ENCODE measurements at regions not wholly inside any gene's neighbourhood (a gene's known extent, or its start where the extent isn't known, plus 50 kb on each side); places are given as distances from the start of the nearest gene placed in this dataset.

- no peak for DNase-seq
These were observed 190.7 kb upstream of the PPFIA2 start for GRCh38 chr12:81949841-81950308.

DNA sequence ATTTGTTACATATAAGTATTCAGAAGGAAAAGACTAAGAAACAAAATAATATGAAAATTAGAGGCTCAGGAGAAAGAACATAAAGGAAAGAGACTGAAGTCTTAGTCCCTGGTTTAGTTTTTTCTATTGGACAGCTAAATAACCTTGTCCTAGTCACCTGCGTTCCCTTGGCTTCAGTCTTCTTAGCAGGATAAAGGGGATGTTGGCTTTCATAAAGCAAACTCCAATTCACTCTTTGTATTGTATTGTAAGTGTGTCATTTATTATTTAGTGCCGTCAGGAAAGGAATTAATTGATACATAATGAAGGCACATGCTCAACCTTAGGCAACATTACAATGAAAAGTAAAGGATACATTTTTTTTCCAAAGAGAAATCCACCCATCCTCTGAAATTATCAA lies 190.3 kb upstream of the PPFIA2 start:
- DNase-seq, result no peak

- no peak for DNase-seq
These were observed 185.7 kb upstream of the PPFIA2 start for GRCh38 chr12:81944886-81945285.

DNA sequence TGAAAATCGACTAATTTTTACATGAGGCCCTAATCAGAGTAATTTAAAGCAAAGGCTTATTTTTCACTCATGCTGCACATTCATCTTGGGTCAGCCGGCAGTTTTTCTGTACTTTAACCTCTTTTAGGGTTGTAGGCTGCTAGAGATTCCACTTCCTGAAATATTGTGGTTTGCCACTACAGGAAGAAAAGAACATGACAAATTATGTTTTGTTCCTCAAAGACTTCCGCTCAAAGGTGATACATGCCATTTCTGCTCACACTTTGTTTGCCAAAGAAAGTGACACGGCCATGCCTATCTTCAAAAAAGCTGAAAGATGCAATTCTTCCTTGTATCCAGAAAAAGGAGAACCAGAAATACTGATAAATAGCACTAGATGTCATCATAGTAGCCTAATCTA lies 183.4 kb upstream of the PPFIA2 start:
- peak; percentile 33 for DNase-seq

GRCh38 chr12:81930037-81930436 lies 170.9 kb upstream of the PPFIA2 start:
- no peak for DNase-seq

DNA sequence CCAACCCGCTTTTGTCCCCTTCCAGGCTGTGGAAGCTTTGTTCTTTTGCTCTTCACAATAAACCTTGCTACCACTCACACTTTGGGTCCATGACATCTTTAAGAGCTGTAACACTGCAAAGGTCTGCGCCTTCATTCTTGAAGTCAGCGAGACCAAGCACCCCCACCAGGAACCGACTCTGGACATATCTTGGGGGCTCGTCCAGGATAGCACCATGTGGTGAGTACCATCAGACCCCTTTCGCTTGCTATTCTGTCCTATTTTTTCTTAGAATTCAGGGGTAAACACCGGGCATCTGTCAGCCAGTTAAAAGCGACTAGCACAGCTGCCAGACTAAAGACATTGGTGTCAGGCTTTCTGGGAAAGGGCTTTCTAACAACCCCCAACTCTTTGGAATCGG lies 137.6 kb upstream of the PPFIA2 start:
- no peak for DNase-seq

DNA sequence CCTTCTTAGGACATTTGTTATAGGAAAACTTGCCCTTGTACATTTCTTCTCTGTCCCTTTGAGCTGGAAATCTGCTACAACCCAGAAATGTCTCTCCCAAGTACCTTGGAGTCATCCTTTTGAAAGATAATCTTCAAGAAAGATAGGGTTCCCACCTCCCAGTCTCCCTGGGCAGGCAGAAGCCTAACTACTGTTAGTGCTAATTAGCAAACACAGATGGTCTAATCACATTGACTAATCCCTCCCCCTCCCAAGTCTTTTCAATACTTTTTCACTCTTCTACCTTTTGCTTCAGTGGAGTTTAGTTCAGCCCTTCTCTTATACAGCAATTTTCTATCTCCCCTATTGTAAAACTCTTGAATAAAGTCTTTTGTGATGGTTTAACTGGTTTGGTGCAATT lies 129.8 kb upstream of the PPFIA2 start:
- no peak for DNase-seq

DNA sequence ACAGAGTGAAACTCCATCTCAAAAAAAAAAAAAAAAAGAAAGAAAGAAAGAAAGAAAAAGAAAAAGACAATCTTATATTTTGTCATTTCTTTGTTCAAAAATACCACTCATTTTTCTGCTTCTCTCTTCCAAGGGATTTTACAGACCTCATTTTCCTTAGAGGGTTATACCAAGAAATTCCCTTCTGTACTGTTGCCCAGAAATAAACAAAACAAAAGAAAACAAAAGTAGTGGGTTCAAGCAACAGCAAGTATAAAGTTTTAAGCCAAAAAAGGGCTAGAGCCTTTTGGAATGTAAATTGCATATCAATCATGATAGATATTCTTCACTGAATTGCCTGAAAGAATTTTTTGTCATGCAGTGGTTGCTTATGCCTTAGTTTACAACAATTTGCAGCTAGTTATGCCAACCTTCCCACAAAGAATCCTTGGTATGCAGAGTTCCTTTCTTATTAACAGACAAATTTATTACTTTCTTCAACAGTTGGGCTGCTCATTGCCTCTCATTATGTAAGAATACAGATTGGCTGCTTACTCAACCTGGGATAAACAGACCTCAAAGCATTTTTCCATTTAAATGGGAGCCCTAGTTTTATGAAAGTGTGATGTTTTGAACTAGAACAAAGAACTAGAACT lies 129.1 kb upstream of the PPFIA2 start:
- DNase-seq, result no peak

DNA sequence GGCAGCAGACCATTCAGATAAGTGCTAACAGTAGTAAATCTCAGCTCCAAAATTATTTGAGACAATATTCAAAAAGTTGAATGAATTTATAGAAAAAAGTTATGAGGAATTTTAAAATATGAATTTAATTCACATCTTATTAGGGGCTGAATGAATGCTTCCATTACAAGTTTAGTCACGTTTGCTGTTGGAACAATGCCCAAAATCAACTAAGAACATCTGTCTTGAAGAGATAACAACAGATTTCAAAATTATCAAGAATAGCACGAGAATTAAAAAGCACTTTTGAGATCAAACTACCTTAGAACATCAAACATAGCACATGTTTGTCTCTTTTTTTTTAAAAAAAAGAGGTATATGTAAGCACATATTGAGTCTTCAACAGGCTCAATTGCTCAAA lies 115.4 kb upstream of the PPFIA2 start:
- DNase-seq, result no peak

- no peak for DNase-seq
These were observed 115.0 kb upstream of the PPFIA2 start for GRCh38 chr12:81874166-81874565.

DNA sequence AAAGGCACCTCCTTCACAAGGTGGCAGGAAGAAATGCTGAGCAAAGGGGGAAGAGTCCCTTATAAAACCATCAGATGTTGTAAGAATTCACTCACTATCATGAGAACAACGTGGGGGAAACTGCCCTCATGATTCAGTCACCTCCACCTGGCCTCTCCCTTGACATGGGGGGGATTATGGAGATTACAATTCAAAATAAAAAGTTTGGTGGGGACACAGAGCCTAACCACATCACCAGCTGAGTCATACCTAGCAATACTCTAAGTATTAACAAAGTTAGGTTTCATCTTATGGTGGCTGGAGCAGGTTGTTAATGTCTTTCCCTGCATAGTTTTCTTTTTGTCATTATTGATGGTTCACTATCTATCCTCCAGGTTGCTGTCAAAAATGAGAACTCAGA lies 113.2 kb upstream of the PPFIA2 start:
- no peak for DNase-seq

DNA sequence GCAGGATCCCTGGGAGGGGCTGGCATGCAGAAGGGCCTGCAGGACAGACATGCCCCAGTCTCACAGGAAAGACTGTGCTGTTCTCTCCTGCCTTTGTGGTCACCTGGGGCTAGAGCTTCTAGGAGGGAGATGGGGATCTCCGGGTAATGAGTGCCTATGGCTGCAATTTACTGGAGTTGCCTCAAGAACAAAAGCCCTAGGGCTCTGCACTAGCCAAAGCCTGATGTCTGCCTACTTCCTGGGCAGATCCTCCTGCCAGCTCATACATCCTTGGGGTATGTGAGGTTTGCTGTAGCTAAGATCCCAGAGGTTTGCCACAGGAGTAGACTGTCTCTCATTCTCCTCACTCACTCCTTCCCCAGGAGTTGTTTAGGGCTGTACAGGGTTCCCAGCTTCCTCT lies 106.9 kb upstream of the PPFIA2 start:
- no peak for DNase-seq

DNA sequence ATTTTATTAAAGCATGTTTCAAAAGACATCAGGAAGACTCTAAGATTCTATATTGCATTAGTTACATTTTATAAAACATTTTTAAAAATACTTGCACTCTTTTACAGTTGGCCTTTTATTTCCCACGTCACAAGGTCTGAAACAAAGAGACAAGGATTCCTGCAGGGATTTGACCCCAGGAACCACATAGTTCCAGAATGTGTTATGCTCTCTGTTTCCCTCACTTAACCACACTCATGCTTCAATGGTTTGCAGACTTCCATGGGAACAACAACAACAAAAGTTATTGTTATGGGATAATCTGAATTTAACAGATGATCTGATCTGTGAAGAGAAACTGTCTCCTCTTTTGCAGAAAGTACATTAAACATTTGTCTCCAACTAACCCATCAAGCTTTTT lies 104.3 kb upstream of the PPFIA2 start:
- no peak for DNase-seq

GRCh38 chr12:81859521-81859920 lies 100.4 kb upstream of the PPFIA2 start:
- no peak for DNase-seq

GRCh38 chr12:81843599-81843998 lies 84.4 kb upstream of the PPFIA2 start:
- no peak for DNase-seq

- DNase-seq, result no peak
These were observed 76.6 kb upstream of the PPFIA2 start for GRCh38 chr12:81835783-81836182.

DNA sequence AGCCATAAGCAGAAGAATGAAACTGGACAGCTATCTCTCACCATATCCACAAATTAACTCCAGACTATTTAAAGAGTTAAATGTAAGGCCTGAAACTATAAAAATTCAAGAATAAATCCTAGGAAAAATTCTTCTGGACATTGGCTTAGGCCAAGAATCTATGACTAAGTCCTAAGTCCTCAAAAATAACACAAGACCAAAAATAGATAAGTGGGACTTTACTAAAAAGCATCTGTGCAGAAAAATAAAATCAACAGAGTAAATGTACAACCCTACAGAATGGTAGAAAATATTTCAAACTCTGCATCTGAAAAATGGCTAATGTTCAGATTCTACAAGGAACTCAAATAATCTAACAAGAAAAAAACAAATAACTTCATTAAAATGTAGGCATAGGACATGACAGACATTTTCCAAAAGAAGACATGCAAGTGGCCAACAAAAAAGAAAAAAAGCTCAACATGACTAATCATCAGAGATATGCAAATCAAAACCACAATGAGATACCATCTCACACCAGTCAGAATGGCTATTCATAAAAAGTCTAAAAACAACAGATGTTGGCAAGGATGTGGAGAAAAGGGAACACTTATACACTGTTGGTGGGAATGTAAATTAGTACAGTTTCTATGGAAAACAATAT lies 61.0 kb upstream of the PPFIA2 start:
- no peak for DNase-seq

GRCh38 chr12:81815611-81816010 lies 56.5 kb upstream of the PPFIA2 start:
- no peak for DNase-seq

GRCh38 chr12:81811778-81812125 lies 52.6 kb upstream of the PPFIA2 start:
- no peak for DNase-seq

DNA sequence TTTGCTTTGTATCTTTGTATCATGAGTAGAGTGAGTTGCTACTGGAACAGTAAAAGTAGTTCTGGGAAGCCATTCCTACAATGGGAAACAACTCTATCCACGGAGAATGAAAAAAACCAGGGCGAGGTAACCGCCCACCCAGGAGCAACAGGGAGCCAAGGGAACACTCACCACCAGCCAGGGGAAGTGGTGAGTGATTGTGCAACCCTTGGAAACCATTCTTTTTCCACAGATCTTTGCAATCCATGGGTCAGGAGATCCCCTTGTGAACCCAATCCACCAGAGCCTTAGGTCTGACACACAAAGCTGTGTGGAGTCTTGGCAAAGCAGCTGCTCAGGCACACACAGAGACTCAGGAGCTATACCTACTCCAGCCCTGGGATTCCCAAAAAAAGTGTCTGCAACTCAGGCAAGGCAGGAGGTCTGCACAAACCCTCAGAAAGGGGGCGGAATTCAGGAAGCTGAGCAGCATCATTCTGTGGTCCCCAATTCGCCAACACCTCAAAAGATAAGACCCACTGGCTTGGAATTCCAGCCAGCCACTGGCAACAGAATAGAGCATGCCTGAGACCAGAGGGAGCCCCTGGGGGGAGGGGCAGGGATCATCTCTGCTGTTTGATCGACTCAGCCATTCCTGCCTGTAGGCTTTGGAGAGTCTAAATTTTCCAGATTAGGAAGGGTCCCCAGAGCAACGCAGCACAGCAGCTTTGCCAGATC lies 52.1 kb upstream of the PPFIA2 start:
- DNase-seq, result no peak

DNA sequence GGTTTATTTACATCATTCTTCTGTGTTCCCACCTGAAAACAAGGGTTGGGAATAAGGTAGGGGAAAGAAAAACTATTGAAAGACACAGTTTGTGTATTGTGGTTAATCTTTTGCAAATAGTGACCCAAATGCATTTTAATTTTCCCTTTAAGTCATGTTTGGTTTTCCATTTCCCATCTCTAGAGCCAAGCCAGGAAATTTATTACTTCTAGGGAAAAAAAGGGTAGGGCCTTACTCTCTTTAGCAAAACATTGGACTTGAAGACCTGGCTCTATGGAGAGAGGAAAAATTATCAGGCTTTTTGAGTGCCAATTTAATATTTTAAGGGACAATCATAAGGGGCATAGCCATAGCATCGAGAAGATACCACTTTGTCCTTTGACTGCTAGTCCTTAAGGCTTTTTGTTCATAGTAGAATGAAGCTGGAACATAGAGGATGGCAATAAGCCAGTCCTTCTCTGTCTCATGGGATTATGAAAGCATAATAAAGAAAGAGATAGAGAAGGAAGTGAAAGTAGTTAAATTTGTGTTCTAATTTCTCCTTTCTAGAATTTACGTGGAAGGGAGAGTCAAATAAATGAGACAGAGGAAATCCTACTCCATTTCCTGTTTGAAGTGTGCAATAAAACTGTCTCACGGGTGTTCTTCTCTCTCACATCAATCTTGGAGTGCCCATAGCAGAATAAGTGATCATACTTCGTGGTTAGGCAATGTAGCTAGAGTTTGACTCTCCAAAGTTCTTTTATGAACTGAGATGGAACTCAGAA lies 50.9 kb upstream of the PPFIA2 start:
- no peak for DNase-seq

- no peak for DNase-seq
These were observed 50.1 kb upstream of the PPFIA2 start for GRCh38 chr12:81809113-81809777.

Data from KG1 (cell line).